Bronchial epithelial cell (primary cell): ENCODE measurements at regions not wholly inside any gene's neighbourhood (a gene's known extent, or its start where the extent isn't known, plus 50 kb on each side); places are given as distances from the start of the nearest gene placed in this dataset.
A peak's percentile ranks its signal among the peaks of the same experiment; 100 is the strongest.

Experiments used
- DNase-seq: peaks from one replicate; pipeline ENCODE4 v3.0.0-alpha.2; 2010; ENCODE audit warnings: low read depth
- FAIRE-seq: peaks from 2 replicates; lab custom pipeline; 2011; peaks lifted over from hg19 to GRCh38; lab: Jason Lieb, UNC
- H3K27me3 ChIP-seq: 2 replicates; pipeline ENCODE4 v1.5.1; 2011; ENCODE audit warnings: low read length; ENCODE audit not compliant: control insufficient read depth, insufficient read depth
- H3K36me3 ChIP-seq: 2 replicates; pipeline ENCODE4 v1.5.1; 2011; ENCODE audit warnings: low read length; ENCODE audit not compliant: control insufficient read depth, insufficient read depth
- H3K4me3 ChIP-seq: 2 replicates; pipeline ENCODE4 v1.5.1; 2011; ENCODE audit warnings: mild to moderate bottlenecking, low read depth, low read length, control low read depth
- TF ChIP-seq, protein P1 (sequence below): IDR thresholded peaks from 2 replicates; pipeline ENCODE4 v1.5.1; 2011; ENCODE audit warnings: mild to moderate bottlenecking, moderate library complexity, low read length, control low read depth, inconsistent platforms; ENCODE audit not compliant: insufficient read depth, severe bottlenecking

DNA sequence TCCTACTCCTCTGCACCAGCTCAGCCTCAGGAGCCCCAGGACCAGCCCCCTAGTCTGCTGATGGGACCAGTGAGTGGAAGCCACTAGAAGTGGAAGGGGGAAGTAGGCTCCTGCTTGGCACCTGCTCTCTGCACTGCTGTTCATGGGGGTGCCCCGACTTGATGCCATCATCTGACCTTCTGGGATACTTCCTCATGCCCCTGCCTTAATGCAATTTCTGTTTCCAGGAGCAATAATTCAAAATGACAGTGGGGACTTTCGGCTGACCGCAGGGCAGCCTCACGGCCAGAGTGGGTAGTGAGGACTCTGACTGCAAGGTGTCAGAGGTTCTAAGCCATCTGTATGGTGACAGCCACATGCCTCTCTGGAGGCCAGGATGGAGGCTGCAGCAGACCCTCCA, 196.4 kb upstream of the WSCD1 start:
- DNase-seq (no peak), FAIRE-seq (no peak)
- TF ChIP-seq, protein P1, sequence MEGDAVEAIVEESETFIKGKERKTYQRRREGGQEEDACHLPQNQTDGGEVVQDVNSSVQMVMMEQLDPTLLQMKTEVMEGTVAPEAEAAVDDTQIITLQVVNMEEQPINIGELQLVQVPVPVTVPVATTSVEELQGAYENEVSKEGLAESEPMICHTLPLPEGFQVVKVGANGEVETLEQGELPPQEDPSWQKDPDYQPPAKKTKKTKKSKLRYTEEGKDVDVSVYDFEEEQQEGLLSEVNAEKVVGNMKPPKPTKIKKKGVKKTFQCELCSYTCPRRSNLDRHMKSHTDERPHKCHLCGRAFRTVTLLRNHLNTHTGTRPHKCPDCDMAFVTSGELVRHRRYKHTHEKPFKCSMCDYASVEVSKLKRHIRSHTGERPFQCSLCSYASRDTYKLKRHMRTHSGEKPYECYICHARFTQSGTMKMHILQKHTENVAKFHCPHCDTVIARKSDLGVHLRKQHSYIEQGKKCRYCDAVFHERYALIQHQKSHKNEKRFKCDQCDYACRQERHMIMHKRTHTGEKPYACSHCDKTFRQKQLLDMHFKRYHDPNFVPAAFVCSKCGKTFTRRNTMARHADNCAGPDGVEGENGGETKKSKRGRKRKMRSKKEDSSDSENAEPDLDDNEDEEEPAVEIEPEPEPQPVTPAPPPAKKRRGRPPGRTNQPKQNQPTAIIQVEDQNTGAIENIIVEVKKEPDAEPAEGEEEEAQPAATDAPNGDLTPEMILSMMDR, result no peak
- Histone ChIP-seq H3K4me3 (no peak overlapping the region), H3K36me3 (no peaks in the 10 kb centered on the region), H3K27me3 (peaks cover 1% of the 10 kb centered on the region)

DNA sequence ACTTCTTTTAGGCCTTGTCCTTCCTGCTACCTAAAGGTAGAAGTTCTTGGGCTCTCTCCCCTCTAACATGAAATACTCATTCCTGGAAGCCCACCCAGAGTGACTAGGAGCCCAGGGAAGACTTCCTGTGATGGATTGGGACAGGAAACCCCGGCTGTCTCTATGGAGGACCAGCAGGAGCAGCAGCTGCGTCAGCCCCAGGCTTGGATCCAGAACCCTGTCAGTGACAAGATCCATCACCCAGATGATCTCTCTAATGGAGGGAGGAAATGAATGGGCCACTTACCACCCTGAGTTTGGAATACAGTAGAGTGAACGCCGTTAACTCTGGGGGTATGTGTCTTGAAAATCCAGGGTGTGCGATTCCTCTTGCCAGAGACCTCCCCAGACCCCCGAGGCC, 195.7 kb upstream of the WSCD1 start:
- peaks cover 1% of the 10 kb centered on the region for H3K27me3 ChIP-seq
- DNase-seq (no peak), FAIRE-seq (peak; percentile 13)
- TF ChIP-seq, protein P1, result no peak
- no peaks in the 10 kb centered on the region for H3K36me3 ChIP-seq
- H3K4me3 ChIP-seq, result no peak overlapping the region

DNA sequence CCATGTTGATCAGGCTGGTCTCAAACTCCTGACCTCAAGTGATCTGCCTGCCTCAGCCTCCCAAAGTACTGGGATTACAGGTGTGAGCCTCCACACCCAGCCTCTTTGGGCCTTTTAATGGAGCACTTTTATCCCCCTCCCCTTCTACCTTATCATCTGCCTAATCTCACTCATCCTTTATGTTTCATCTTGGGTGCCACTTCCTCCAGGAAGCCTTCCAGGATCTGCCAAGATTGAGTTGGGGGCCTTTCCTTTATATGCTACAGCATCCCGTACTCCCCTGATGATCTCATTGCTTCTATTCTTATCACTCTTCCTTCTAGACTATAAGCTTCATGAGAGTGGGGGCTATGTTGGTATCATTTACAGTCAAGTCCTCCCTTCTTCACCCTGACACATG, 192.8 kb upstream of the WSCD1 start:
- TF ChIP-seq, protein P1, result no peak
- Histone ChIP-seq H3K4me3 (no peak overlapping the region), H3K27me3 (peaks cover 1% of the 10 kb centered on the region), H3K36me3 (no peaks in the 10 kb centered on the region)
- DNase-seq (no peak), FAIRE-seq (no peak)

DNA sequence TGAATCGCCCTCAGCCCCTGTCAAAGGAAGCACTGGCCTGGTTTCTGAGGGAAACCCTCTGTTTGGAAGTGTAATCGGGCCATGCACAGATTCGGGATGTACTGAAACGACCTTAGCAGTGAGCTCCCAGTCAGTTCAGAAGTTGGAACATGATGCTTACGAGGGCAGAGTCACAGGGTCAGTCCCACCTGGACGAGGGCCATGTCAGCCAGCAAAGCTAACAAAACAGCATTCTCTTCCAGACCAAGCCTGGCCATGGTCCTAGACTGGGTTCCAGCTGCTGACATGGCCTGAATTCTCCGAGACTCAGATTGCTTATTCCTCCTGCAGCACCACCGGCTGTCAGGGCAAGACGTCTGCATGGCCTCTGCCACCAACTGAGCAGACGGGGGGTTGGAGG, 192.2 kb upstream of the WSCD1 start:
- no peak for FAIRE-seq
- no peak for DNase-seq

DNA sequence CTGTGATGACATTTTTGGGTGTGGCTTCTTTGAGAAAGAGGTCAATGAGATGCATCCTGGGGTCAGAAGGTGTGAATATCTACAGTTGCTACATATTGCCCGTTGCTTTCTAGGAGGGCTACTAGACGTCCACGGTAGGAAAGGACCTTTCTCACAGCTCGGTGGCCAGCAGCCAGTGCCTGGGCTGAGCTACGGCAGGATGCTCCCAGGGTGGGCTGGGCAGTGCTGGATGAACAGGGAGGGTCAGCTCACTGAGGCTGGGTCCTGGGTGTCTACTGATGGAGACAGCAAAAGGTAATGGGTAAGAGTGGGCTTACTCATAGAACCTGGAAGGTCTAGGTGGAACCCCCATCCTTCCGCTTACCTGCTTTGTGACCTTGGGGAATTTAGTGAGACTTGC, 188.3 kb upstream of the WSCD1 start:
- TF ChIP-seq, protein P1, result no peak
- DNase-seq (no peak), FAIRE-seq (no peak)
- no peaks in the 10 kb centered on the region for H3K27me3 ChIP-seq
- no peaks in the 10 kb centered on the region for H3K36me3 ChIP-seq
- H3K4me3 ChIP-seq, result no peak overlapping the region

More for the DNA sequence above, 192.2 kb upstream of the WSCD1 start:
- TF ChIP-seq, protein P1, result no peak
- no peaks in the 10 kb centered on the region for H3K36me3 ChIP-seq
- no peak overlapping the region for H3K4me3 ChIP-seq
- peaks cover 1% of the 10 kb centered on the region for H3K27me3 ChIP-seq
